Transverse colon (tissue), 4 donors: ENCODE measurements at regions not wholly inside any gene's neighbourhood (a gene's known extent, or its start where the extent isn't known, plus 50 kb on each side); places are given as distances from the start of the nearest gene placed in this dataset.
A peak's percentile ranks its signal among the peaks of the same experiment; 100 is the strongest.

Experiments
- DNase-seq: peaks from one replicate; pipeline ENCODE4 v3.0.0-alpha.2; 2019
- H3K27ac ChIP-seq, 4 donors: fragments of 200-600 bp; sonication (generic); 2 replicates each; pipeline ENCODE4 v1.5.1; 2016 to 2018; ENCODE audit warnings: inconsistent platforms in 4 of 4
- H3K27me3 ChIP-seq: fragments of 200-600 bp; sonication (generic); 2 replicates; pipeline ENCODE4 v1.5.1; 2017; ENCODE audit warnings: inconsistent platforms
- H3K36me3 ChIP-seq, 4 donors: fragments of 200-600 bp; sonication (generic); 2 replicates each; pipeline ENCODE4 v1.5.1; 2017 to 2019; ENCODE audit warnings: inconsistent platforms in 4 of 4
- H3K4me1 ChIP-seq, 4 donors: fragments of 200-600 bp; sonication (generic); 2 replicates each; pipeline ENCODE4 v1.5.1; 2017 to 2020; ENCODE audit warnings: inconsistent platforms in 4 of 4
- H3K4me3 ChIP-seq, 4 donors: fragments of 200-600 bp; sonication (generic); 1 replicate in 1 of 4; 2 replicates in 3 of 4; pipeline versions ENCODE4 v1.5.1 to v1.6.1; 2017 to 2019; ENCODE audit warnings: inconsistent platforms in 4 of 4
- H3K9me3 ChIP-seq, 2 donors: fragments of 200-600 bp; sonication (generic); 2 replicates each; pipeline ENCODE4 v1.5.1; 2017 to 2019; ENCODE audit warnings: inconsistent platforms in 2 of 2
- CTCF ChIP-seq, 5 experiments: fragments of 200-600 bp in 3 of 5; fragments of 450-650 bp in 2 of 5; sonication (generic) in 3 of 5; IDR thresholded peaks; 1 replicate in 2 of 5; 2 replicates in 3 of 5; pipeline ENCODE4 v1.5.1; 2016 to 2017; ENCODE audit warnings: antibody characterized with exemption in 5 of 5, inconsistent platforms in 3 of 5, mild to moderate bottlenecking in 2 of 5, moderate library complexity in 1 of 5
- EP300 ChIP-seq: sonication (generic); formaldehyde crosslinking; IDR thresholded peaks from one replicate; pipeline ENCODE4 v1.6.1; 2017; ENCODE audit warnings: antibody characterized with exemption, low read depth
- POLR2A ChIP-seq: fragments of 450-650 bp; IDR thresholded peaks from one replicate; pipeline ENCODE4 v1.6.1; 2016; ENCODE audit warnings: antibody characterized with exemption, mild to moderate bottlenecking, moderate library complexity
- POLR2AphosphoS5 ChIP-seq, 3 donors: sonication (generic); formaldehyde crosslinking; IDR thresholded peaks; one replicate each; pipeline ENCODE4 v1.6.1; 2016; ENCODE audit warnings: antibody characterized with exemption in 3 of 3
- WGBS, 2 donors: methylation state at CpG; one replicate each; pipeline ENCODE4 v1.1.5; 2018; ENCODE audit warnings: low coverage in 1 of 2; 5-methylcytosine and 5-hydroxymethylcytosine counted together
- in situ Hi-C, 4 donors: fragments of 200-750 bp; cut with MboI; loops; one replicate each; pipeline versions ENCODE4 v1.15.0 to v1.15.1; 2017; ENCODE audit warnings: low sequenced_read_pairs in 3 of 4, low pct_ligation_motif_present in 1 of 4, low pct_unique_long_range_greater_than_20kb in 1 of 4
- intact Hi-C: fragments of 100-400 bp; cut with DNase I; formaldehyde crosslinking; loops from one replicate; pipeline ENCODE4 v1.15.1; 2023; ENCODE audit warnings: low total_unique reads

GRCh38 chr1:3954170-3955169 is 54.4 kb upstream of the C1orf174 start:
- H3K4me3 ChIP-seq = no peak overlapping the region
- no peak for DNase-seq
- in situ Hi-C loops = no loop called here
- peaks cover 34% of the 10 kb centered on the region for H3K27me3 ChIP-seq
- H3K9me3 ChIP-seq = no peaks in the 10 kb centered on the region
- no peaks in the 10 kb centered on the region for H3K36me3 ChIP-seq
- intact Hi-C loops = no loop called here
- TF ChIP-seq POLR2A = no peak
- WGBS, 2 donors = 45 to 60% methylated on average over 10 to 29 of the region's 29 CpGs
- H3K4me1 ChIP-seq = peaks cover 0 to 4% (median 0%) of the 10 kb centered on the region in 4 donors
- peak overlapping the region in 1 of 4 donors; percentile 13 for H3K27ac ChIP-seq

- in situ Hi-C loops (no loop called here), intact Hi-C loops (no loop called here)
- H3K4me3 ChIP-seq = no peak overlapping the region
- peaks cover 34% of the 10 kb centered on the region for H3K27me3 ChIP-seq
- no peak for TF ChIP-seq POLR2AphosphoS5 (IDR thresholded peaks at IDR 0.05)
- no peak for TF ChIP-seq EP300
- no peak for TF ChIP-seq POLR2A
- no peak for TF ChIP-seq CTCF (IDR thresholded peaks at IDR 0.05)
- no peaks in the 10 kb centered on the region for H3K9me3 ChIP-seq
- peak; percentile 57 for DNase-seq
- H3K27ac ChIP-seq = no peak overlapping the region
- H3K4me1 ChIP-seq = peaks cover 0 to 4% (median 0%) of the 10 kb centered on the region in 4 donors
- 46% methylated on average over 18 of the region's 18 CpGs; no CpG with 5 or more reads in 1 of the 2 donors for WGBS, 2 donors
- no peaks in the 10 kb centered on the region for H3K36me3 ChIP-seq
Observed at GRCh38 chr1:3955196-3955772, 55.2 kb upstream of the C1orf174 start.

- intact Hi-C loops = no loop called here
- TF ChIP-seq POLR2A (no peak), CTCF (IDR thresholded peaks at IDR 0.05) (no peak), POLR2AphosphoS5 (IDR thresholded peaks at IDR 0.05) (no peak), EP300 (no peak)
- Histone ChIP-seq H3K27ac (no peak overlapping the region), H3K4me1 (peaks cover 0 to 4% (median 0%) of the 10 kb centered on the region in 4 donors), H3K4me3 (no peak overlapping the region), H3K36me3 (no peaks in the 10 kb centered on the region), H3K27me3 (peaks cover 34% of the 10 kb centered on the region), H3K9me3 (no peaks in the 10 kb centered on the region)
- no peak for DNase-seq
- WGBS, 2 donors = 70 to 81% methylated on average over 4 to 10 of the region's 14 CpGs
- in situ Hi-C loops = no loop called here
Observed at GRCh38 chr1:3956527-3957170, 56.6 kb upstream of the C1orf174 start.

GRCh38 chr1:3959361-3959760 is 59.3 kb upstream of the C1orf174 start:
- no peaks in the 10 kb centered on the region for H3K9me3 ChIP-seq
- WGBS, 2 donors = 80% methylated on average over 12 of the region's 12 CpGs; no CpG with 5 or more reads in 1 of the 2 donors
- no peak overlapping the region for H3K4me3 ChIP-seq
- no peaks in the 10 kb centered on the region for H3K36me3 ChIP-seq
- no peak for DNase-seq
- in situ Hi-C loops (no loop called here), intact Hi-C loops (no loop called here)
- TF ChIP-seq CTCF (IDR thresholded peaks at IDR 0.05) (no peak), POLR2AphosphoS5 (IDR thresholded peaks at IDR 0.05) (no peak), POLR2A (no peak), EP300 (no peak)
- H3K4me1 ChIP-seq = peaks cover 0 to 4% (median 0%) of the 10 kb centered on the region in 4 donors
- no peak overlapping the region for H3K27ac ChIP-seq
- H3K27me3 ChIP-seq = peaks cover 20% of the 10 kb centered on the region
